DND-41 (cell line): ENCODE measurements at regions not wholly inside any gene's neighbourhood (a gene's known extent, or its start where the extent isn't known, plus 50 kb on each side); places are given as distances from the start of the nearest gene placed in this dataset.

ENCODE experiments used
- EZH2 ChIP-seq: IDR thresholded peaks from 3 replicates; pipeline ENCODE4 v1.6.1; 2012; ENCODE audit warnings: borderline replicate concordance, low read depth, mild to moderate bottlenecking, moderate library complexity, low read length, inconsistent platforms; ENCODE audit not compliant: severe bottlenecking
- TF ChIP-seq, protein P1 (sequence below): IDR thresholded peaks from 2 replicates; pipeline ENCODE4 v1.5.1; 2012; ENCODE audit warnings: borderline replicate concordance, low read length, moderate library complexity, mild to moderate bottlenecking; ENCODE audit not compliant: poor library complexity, severe bottlenecking; ENCODE audit errors: extremely low read depth

GRCh38 chr22:48161298-48161697, 1398.8 kb downstream of the TBC1D22A start:
- TF ChIP-seq, protein P1, sequence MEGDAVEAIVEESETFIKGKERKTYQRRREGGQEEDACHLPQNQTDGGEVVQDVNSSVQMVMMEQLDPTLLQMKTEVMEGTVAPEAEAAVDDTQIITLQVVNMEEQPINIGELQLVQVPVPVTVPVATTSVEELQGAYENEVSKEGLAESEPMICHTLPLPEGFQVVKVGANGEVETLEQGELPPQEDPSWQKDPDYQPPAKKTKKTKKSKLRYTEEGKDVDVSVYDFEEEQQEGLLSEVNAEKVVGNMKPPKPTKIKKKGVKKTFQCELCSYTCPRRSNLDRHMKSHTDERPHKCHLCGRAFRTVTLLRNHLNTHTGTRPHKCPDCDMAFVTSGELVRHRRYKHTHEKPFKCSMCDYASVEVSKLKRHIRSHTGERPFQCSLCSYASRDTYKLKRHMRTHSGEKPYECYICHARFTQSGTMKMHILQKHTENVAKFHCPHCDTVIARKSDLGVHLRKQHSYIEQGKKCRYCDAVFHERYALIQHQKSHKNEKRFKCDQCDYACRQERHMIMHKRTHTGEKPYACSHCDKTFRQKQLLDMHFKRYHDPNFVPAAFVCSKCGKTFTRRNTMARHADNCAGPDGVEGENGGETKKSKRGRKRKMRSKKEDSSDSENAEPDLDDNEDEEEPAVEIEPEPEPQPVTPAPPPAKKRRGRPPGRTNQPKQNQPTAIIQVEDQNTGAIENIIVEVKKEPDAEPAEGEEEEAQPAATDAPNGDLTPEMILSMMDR, result no peak
- no peak for TF ChIP-seq EZH2
